GM18498 (cell line): ENCODE measurements at regions not wholly inside any gene's neighbourhood (a gene's known extent, or its start where the extent isn't known, plus 50 kb on each side); places are given as distances from the start of the nearest gene placed in this dataset.

ENCODE experiments used
- ATAC-seq: cut with Tn5 transposase; IDR thresholded peaks from one replicate; pipeline ENCODE4 v1.9.1; 2021; ENCODE audit warnings: mild to moderate bottlenecking, moderate library complexity; ENCODE audit not compliant: unreplicated experiment

DNA sequence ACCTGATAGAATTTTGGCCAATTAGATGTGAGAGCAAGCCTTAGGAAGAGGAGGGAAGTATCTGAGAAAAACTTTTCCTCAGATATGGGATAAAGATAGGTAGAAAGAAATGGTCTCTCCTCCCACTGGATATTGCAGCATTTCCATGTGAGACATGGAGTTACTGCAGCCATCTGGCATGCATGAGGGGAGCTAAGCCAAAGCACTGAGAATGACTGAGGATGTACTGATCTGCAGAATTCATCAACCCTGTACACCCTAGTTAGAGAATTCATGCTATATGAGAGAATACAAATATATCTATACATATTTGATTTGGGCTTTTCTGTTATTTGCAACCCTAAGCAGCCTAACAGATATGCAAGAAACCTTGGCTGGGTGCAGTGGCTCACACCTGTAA, 52.5 kb upstream of the RPL34 start:
- no peak for ATAC-seq

DNA sequence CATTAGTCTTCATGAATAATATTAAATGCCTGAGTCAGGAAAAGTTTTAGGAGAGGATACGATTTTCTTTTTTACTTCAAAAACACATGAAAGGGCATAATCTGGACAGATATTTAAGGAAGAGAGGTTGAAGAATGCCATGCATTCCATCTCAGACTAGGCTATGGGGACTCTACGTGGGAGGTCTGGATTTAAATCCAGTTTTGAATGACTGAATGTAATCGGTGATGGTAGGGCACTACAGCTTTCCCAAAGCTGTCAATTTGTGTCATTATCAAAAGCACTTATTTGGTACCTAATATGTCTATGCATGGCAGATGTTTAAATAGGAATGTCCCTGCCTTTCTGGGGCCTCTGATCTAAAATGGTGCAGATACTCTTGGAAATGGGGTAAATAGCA, 59.3 kb upstream of the RPL34 start:
- no peak for ATAC-seq

- ATAC-seq, result no peak
Observed at GRCh38 chr4:108560616-108561015, 59.8 kb upstream of the RPL34 start.

DNA sequence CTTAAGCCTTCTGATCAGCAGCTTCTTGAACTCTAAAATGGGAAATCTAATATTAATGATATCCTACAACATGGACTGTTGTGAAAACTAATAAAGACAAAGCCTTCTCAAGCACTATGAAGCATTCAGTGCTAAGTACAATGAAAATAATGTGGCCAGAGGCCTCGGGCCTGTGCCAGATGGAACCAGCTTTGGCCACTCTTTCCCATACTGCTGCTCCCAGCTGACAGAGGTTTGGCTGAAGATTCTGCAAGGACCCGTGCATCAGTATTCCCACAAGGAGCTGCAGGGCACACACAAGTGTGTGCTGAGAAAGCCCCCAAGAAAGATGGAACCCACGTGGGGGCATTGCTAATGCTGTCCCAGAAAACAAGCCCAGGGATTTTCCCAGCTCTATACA, 60.5 kb upstream of the RPL34 start:
- no peak for ATAC-seq

- no peak for ATAC-seq
Observed at GRCh38 chr4:108559068-108559793, 61.1 kb upstream of the RPL34 start.

- ATAC-seq, result peak; percentile 60
Observed at GRCh38 chr4:108556588-108557200, 63.7 kb upstream of the RPL34 start.

DNA sequence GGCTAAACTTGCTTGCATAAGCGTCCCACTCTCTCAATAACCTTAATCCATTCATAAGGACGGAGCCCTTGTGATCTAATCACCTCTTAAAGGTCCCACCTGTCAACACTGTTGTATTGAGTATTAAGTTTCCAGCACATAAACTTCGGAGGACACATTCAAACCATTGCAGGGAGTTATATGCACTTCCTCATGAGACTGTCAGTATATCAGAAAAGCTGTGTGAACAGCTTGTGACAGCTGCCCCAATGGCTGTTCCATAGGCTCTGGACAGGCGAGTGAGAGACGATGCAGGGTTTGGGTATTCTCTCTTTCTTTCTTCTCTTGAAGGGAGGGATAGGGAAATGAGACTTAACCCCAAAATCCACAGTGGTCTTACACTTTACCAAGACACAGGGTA, 64.2 kb upstream of the RPL34 start:
- ATAC-seq, result no peak

DNA sequence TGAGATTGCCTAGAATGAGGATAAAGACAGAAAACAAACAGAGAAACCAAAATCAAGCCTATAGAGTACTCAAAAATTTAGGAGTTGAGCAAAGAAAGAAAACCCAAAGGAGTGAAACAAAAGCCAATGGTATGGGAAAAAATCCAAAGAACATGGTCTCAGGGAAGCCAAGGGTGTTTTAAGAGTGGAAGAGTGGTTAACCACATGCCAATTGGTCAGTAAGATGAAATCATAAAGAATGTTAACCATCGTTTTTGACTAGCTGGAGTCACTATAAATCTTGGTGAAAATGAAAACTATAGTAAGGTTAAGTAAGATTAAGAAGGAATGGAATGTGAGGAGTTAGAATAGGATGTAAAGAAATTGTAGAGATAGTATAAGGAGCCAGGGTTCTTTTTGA, 64.7 kb upstream of the RPL34 start:
- ATAC-seq, result no peak

- ATAC-seq, result no peak
Observed at GRCh38 chr4:108547682-108548081, 72.7 kb upstream of the RPL34 start.

DNA sequence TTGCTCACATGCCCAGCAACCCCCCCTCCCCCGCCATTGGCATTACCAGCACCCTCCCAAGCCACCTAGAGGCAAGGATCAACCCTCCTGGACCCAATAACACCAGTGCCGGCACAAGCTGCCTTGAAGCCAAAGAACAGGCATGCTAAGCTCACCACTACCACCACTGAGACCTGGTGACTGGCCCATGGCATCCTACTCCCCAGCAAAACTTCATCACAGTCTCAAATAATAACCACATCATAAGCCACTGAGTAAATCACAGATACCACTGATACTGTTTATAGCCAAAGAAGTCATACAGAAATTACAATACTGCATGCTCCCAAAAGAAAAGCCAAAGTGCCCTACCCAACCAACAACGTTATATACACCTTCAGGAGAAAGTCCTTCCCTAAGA, 73.6 kb upstream of the RPL34 start:
- ATAC-seq, result no peak

GRCh38 chr4:108544481-108544880, 75.9 kb upstream of the RPL34 start:
- ATAC-seq, result no peak

GRCh38 chr4:108543359-108543968, 76.9 kb upstream of the RPL34 start:
- no peak for ATAC-seq

- ATAC-seq, result no peak
Observed at GRCh38 chr4:108540536-108540935, 79.8 kb upstream of the RPL34 start.

DNA sequence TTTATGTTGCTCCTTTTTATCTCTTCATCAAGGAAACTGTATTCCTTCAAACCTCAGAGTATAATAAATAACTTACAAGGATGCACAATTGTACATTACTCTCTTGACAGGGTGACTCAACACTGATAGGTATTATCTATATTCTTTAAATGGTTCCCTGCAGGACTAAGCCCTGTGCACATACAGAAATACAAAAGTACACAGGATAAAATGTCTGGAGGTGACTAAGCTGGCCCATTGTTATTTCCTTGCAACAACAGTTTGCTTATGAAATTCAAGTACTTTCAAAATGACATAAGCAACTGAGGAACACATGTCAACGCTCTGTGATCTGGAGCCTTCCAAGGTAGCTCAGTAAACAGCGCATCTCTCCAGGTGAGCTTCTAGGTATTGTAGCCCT, 83.8 kb upstream of the RPL34 start:
- no peak for ATAC-seq

DNA sequence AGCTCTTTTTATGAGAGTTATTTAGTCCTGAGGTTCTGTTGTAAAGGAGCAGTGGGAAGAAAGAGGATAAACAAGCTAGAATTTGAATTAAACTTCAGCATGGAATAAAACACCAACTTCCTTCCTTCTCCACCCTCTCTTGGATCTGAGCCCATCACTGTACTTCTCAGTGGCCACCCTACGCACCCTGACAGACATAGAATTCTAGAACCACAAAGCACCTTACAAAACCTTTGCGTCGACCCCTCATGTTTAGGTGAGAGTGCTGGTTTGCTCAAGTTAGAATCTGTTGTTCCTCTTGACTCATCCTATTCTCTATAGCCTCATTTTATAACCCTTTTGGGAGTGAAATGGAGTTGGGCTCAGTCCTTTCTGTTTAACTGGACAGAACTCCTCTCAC, 84.6 kb upstream of the RPL34 start:
- ATAC-seq, result no peak

GRCh38 chr4:108533876-108534275, 86.5 kb upstream of the RPL34 start:
- ATAC-seq, result no peak

DNA sequence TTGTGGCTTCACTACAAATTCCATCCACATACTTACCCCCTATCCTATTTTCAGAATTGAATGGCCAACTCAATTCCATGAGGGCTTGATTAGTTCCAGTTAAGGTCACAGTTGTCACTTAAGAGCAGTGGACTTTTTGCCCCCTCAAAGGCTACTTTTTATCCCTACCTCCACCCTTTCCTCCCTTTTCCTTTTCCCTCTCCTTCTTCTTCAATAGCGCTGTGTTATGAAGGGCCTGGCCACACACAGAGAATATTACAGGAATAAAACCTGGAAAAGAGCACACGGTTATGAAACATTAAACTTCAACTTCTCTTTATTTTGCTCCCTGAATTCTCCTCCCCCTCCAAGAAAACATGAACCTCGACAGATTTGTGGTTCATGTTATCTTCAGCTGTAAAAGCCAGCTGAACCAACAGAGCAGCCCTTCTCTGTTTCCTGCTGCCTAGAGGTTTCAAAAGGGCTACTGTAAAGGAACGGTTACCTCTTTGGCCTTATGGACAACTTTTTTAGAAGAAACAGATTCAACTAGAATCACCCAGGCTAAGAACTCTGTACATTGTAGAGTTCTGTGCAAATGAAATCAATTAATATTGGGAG, 87.0 kb upstream of the RPL34 start:
- no peak for ATAC-seq

DNA sequence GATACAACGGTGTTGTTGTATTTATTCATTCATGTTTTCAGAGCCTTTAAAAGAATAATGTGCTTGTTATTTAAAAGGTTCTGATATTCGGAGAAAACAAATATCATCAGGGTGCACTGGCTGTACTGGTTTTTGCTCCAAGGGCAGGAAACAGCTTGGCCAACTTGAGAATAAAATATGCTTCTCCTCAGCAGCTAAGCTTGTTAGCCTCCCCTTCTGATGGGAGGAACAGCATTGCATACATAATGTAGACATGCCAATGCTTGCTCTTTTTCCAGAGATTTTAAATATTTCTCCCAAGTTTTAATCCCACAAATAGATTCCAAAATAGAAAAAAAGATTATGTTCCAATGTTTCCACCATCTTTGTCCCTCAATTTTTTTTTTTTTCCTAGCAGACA, 87.6 kb upstream of the RPL34 start:
- ATAC-seq, result no peak

GRCh38 chr4:108532187-108532586, 88.2 kb upstream of the RPL34 start:
- ATAC-seq, result no peak

DNA sequence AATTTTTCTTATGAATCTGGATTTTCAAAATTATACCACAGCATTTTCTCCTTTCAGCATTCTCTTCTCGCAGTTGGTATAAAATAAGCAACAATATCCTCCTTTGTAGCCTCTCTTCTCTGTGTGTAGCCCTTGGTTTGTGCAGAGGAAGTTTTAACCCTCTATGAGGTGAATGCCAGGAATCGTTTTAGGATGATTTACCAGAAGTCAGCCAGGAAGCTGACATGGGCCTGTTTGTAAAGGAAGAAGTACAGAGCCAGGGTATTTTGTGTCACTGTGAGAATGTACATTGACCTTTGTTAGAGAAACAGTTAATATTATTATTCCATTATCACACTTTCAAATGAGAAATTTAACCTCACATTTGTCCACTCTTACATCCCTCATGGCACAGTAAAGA, 88.9 kb upstream of the RPL34 start:
- no peak for ATAC-seq

DNA sequence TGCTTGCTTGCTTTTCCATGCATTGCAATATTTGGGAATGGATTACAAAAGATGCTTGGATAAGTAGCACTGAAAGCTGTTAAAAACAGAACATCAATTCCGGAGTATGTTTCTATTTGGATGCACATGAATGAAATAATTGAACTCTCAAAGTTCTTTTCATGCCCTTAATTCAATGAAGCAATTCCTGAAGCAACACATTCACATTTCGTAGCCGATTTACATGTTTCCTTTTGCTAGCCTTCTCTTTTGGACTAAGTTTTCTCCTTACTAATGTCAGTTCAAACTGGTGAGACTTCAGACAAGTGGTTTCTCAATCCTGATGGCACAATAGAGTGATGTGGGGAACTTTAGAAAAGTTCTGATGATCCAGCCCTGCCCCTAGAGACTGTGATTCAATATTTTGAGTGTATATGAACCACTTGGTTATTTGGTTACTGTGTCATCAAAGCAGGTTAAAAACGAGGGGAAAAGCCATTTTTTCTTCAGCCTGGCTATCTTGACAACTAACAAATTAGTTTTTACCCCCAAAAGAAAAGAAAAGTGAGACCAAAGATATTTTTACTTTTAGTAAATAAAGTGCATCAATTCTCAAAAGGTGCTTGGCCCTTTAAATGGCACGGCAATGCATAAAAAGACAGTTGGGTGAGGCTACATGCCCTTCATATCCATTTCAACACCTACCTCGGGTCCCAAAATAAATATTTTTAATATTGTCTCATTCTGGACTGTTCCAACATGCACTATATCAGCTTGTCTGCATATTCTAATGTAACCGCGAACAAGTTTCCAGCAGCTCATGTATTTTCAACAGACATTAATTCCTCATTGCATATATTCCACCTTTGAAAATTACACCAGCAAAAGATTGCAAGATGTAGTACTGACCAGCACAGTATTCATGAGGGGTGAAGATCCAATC, 90.1 kb upstream of the RPL34 start:
- ATAC-seq, result no peak
